ENCODE measurements at regions not wholly inside any gene's neighbourhood (a gene's known extent, or its start where the extent isn't known, plus 50 kb on each side); places are given as distances from the start of the nearest gene placed in this dataset.
"Not testable (repeated sequence)": the region's sequence is repeated elsewhere in the genome, so short reads cannot be mapped to it uniquely, and the experiment has no call there.

- not testable (repeated sequence) for H3K27ac ChIP-seq (ENCODE audit: low read length); H3K27me3 ChIP-seq (ENCODE audit: low read length); H3K79me2 ChIP-seq (ENCODE audit: low read length); H4K20me1 ChIP-seq (ENCODE audit: insufficient read depth, low read depth, low read length); H2AFZ ChIP-seq (ENCODE audit: low read length); H3K9me3 ChIP-seq (ENCODE audit: low read length); H3K9me2 ChIP-seq (replicated peaks; ENCODE audit: insufficient read depth, low read length); H3K36me3 ChIP-seq (ENCODE audit: insufficient read depth, low read length)
- Histone ChIP-seq H3K4me3 (ENCODE audit: low read length) (peak overlapping the region; percentile 57; the same call in 1 of the 2 replicates), H3K4me2 (ENCODE audit: low read depth, low read length, poor library complexity, severe bottlenecking) (peak overlapping the region; percentile 69), H3K9ac (ENCODE audit: low read length) (peak overlapping the region; percentile 29; the same call in 1 of the 2 replicates), H3K4me1 (ENCODE audit: low read length) (peaks cover 36% of the 10 kb centered on the region)
- DNase-seq: peak; percentile 71
Observed at GRCh38 chr2:131672471-131673399, 145.0 kb downstream of the CCDC74A start.

- Histone ChIP-seq H3K27ac (ENCODE audit: low read length) (no peak overlapping the region), H3K4me3 (ENCODE audit: low read length) (no peak overlapping the region), H3K36me3 (ENCODE audit: insufficient read depth, low read length) (no peaks in the 10 kb centered on the region), H2AFZ (ENCODE audit: low read length) (no peak overlapping the region), H3K9me3 (ENCODE audit: low read length) (no peaks in the 10 kb centered on the region), H4K20me1 (ENCODE audit: insufficient read depth, low read depth, low read length) (no peaks in the 10 kb centered on the region), H3K4me2 (ENCODE audit: low read depth, low read length, poor library complexity, severe bottlenecking) (peak overlapping the region; percentile 69), H3K9me2 (replicated peaks; ENCODE audit: insufficient read depth, low read length) (no peaks in the 10 kb centered on the region), H3K27me3 (ENCODE audit: low read length) (no peaks in the 10 kb centered on the region), H3K9ac (ENCODE audit: low read length) (no peak overlapping the region), H3K4me1 (ENCODE audit: low read length) (peaks cover 29% of the 10 kb centered on the region), H3K79me2 (ENCODE audit: low read length) (no peaks in the 10 kb centered on the region)
- peak; percentile 89 for DNase-seq
Observed at GRCh38 chr2:131673400-131674173, 145.9 kb downstream of the CCDC74A start.

DNA sequence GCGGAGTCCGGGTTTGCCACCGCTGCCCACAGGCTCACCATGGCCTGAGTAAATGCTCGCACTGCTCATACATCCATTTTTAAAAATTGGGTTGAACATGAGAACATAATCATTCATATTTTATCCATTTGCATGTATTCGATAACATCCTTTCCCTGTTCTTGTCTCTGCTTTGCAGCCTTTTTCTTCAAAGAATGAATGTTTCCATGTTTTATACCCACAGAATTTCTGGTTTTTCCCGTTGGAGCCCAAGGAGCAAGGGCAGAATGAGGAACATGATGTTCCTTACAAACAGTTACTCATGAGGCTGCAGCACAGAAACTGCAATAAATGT is 146.5 kb downstream of the CCDC74A start:
- H3K9me3 ChIP-seq (ENCODE audit: low read length): no peaks in the 10 kb centered on the region
- H2AFZ ChIP-seq (ENCODE audit: low read length): no peak overlapping the region
- H3K9ac ChIP-seq (ENCODE audit: low read length): no peak overlapping the region
- H3K36me3 ChIP-seq (ENCODE audit: insufficient read depth, low read length): no peaks in the 10 kb centered on the region
- peak overlapping the region; percentile 19 for H3K4me2 ChIP-seq (ENCODE audit: low read depth, low read length, poor library complexity, severe bottlenecking)
- no peaks in the 10 kb centered on the region for H3K27me3 ChIP-seq (ENCODE audit: low read length)
- H3K79me2 ChIP-seq (ENCODE audit: low read length): no peaks in the 10 kb centered on the region
- no peak for DNase-seq
- H3K9me2 ChIP-seq (replicated peaks; ENCODE audit: insufficient read depth, low read length): no peaks in the 10 kb centered on the region
- H3K27ac ChIP-seq (ENCODE audit: low read length): no peak overlapping the region
- H3K4me3 ChIP-seq (ENCODE audit: low read length): no peak overlapping the region
- no peaks in the 10 kb centered on the region for H4K20me1 ChIP-seq (ENCODE audit: insufficient read depth, low read depth, low read length)
- peaks cover 24% of the 10 kb centered on the region for H3K4me1 ChIP-seq (ENCODE audit: low read length)

DNA sequence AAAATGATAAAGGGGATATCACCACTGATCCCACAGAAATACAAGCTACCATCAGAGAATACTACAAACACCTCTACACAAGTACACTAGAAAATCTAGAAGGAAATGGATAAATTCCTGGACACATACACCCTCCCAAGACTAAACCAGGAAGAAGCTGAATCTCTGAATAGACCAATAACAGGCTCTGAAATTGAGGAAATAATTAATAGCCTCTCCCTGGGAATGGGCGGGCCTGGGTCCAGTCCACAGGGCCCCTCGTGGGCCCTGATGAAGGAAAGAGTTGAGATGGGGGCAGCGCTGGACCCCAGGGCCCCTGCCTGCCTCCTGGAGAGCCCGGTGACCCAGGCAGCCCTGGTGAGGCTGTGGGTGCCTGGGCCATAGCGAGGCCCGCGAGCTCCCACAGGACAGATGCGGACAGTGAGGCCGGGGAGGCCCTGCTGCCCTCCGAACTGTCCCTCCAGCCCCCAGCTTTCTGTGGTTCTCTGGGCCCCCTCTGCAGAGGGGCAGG is 154.0 kb downstream of the CCDC74A start:
- Histone ChIP-seq H3K9ac (ENCODE audit: low read length) (peak overlapping the region; percentile 77; the same call in 1 of the 2 replicates), H3K4me2 (ENCODE audit: low read depth, low read length, poor library complexity, severe bottlenecking) (peak overlapping the region; percentile 83), H3K4me3 (ENCODE audit: low read length) (peak overlapping the region; percentile 88; the same call in 1 of the 2 replicates), H3K4me1 (ENCODE audit: low read length) (peaks cover 18% of the 10 kb centered on the region)
- H3K79me2 ChIP-seq (ENCODE audit: low read length); H3K36me3 ChIP-seq (ENCODE audit: insufficient read depth, low read length); H3K9me3 ChIP-seq (ENCODE audit: low read length); H3K27ac ChIP-seq (ENCODE audit: low read length); H2AFZ ChIP-seq (ENCODE audit: low read length); H4K20me1 ChIP-seq (ENCODE audit: insufficient read depth, low read depth, low read length); H3K9me2 ChIP-seq (replicated peaks; ENCODE audit: insufficient read depth, low read length); H3K27me3 ChIP-seq (ENCODE audit: low read length): not testable (repeated sequence)
- peak; percentile 27 for DNase-seq

GRCh38 chr2:131682122-131682944 is 154.6 kb downstream of the CCDC74A start:
- peaks cover 18% of the 10 kb centered on the region for H3K4me1 ChIP-seq (ENCODE audit: low read length)
- H3K4me2 ChIP-seq (ENCODE audit: low read depth, low read length, poor library complexity, severe bottlenecking): peak overlapping the region; percentile 83
- H3K4me3 ChIP-seq (ENCODE audit: low read length): peak overlapping the region; percentile 88
- H3K36me3 ChIP-seq (ENCODE audit: insufficient read depth, low read length): no peaks in the 10 kb centered on the region
- H3K9me2 ChIP-seq (replicated peaks; ENCODE audit: insufficient read depth, low read length): no peaks in the 10 kb centered on the region
- peak overlapping the region; percentile 77 for H3K9ac ChIP-seq (ENCODE audit: low read length)
- peak; percentile 94 for DNase-seq
- no peak overlapping the region for H3K27ac ChIP-seq (ENCODE audit: low read length)
- no peaks in the 10 kb centered on the region for H4K20me1 ChIP-seq (ENCODE audit: insufficient read depth, low read depth, low read length)
- no peaks in the 10 kb centered on the region for H3K9me3 ChIP-seq (ENCODE audit: low read length)
- peaks cover 10% of the 10 kb centered on the region; the same call in 1 of the 2 replicates for H3K79me2 ChIP-seq (ENCODE audit: low read length)
- no peaks in the 10 kb centered on the region for H3K27me3 ChIP-seq (ENCODE audit: low read length)
- H2AFZ ChIP-seq (ENCODE audit: low read length): peak overlapping the region; percentile 97

DNA sequence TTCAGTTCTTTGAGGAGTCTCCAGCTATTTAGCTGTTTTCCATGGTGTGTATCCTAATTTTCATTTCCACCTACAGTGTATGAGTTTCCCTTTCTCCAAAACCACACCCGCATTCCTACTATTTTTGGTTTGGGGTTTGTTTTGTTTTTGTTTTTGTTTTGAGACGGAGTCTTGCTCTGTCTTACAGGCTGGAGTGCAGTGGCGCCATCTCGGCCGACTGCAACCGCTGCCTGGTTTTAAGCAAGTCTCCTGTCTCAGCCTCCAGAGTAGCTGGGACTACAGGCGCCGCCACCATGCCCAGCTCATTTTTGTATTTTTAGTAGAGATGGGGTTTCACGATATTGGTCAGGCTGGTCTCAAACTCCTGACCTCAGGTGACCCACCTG is 155.2 kb downstream of the CCDC74A start:
- peak overlapping the region; percentile 77 for H3K9ac ChIP-seq (ENCODE audit: low read length)
- H3K79me2 ChIP-seq (ENCODE audit: low read length): not testable (repeated sequence)

GRCh38 chr2:131684631-131685316 is 157.1 kb downstream of the CCDC74A start:
- H3K9me3 ChIP-seq (ENCODE audit: low read length); H4K20me1 ChIP-seq (ENCODE audit: insufficient read depth, low read depth, low read length); H3K27ac ChIP-seq (ENCODE audit: low read length); H3K9ac ChIP-seq (ENCODE audit: low read length); H3K9me2 ChIP-seq (replicated peaks; ENCODE audit: insufficient read depth, low read length); H2AFZ ChIP-seq (ENCODE audit: low read length); H3K27me3 ChIP-seq (ENCODE audit: low read length); H3K36me3 ChIP-seq (ENCODE audit: insufficient read depth, low read length); H3K4me3 ChIP-seq (ENCODE audit: low read length); DNase-seq; H3K79me2 ChIP-seq (ENCODE audit: low read length): not testable (repeated sequence)
- Histone ChIP-seq H3K4me2 (ENCODE audit: low read depth, low read length, poor library complexity, severe bottlenecking) (peak overlapping the region; percentile 83), H3K4me1 (ENCODE audit: low read length) (peaks cover 18% of the 10 kb centered on the region)

More for the DNA sequence above, 155.2 kb downstream of the CCDC74A start:
- H3K27ac ChIP-seq (ENCODE audit: low read length); H3K27me3 ChIP-seq (ENCODE audit: low read length); H3K9me2 ChIP-seq (replicated peaks; ENCODE audit: insufficient read depth, low read length); H3K9me3 ChIP-seq (ENCODE audit: low read length); H3K36me3 ChIP-seq (ENCODE audit: insufficient read depth, low read length); H4K20me1 ChIP-seq (ENCODE audit: insufficient read depth, low read depth, low read length): not testable (repeated sequence)
- Histone ChIP-seq H3K4me2 (ENCODE audit: low read depth, low read length, poor library complexity, severe bottlenecking) (peak overlapping the region; percentile 83), H3K4me1 (ENCODE audit: low read length) (peaks cover 18% of the 10 kb centered on the region), H2AFZ (ENCODE audit: low read length) (peak overlapping the region; percentile 97; the same call in 1 of the 2 replicates), H3K4me3 (ENCODE audit: low read length) (peak overlapping the region; percentile 88)
- peak; percentile 68 for DNase-seq
